GM23338 (cell line): ENCODE measurements at regions not wholly inside any gene's neighbourhood (a gene's known extent, or its start where the extent isn't known, plus 50 kb on each side); places are given as distances from the start of the nearest gene placed in this dataset.

ENCODE experiments used
- CREB1 ChIP-seq: fragments of 250-450 bp; sonication (Bioruptor Pico); IDR thresholded peaks from 2 replicates; pipeline ENCODE4 v1.5.0; 2020; ENCODE audit warnings: low read depth, mild to moderate bottlenecking, moderate library complexity
- CTCF ChIP-seq, 2 experiments: fragments of 200-600 bp in 1 of 2; sonication (generic) in 1 of 2; conservative IDR thresholded peaks; 2 replicates each; pipeline versions ENCODE4 v1.5.1 to v1.6.1; 2016 to 2017; ENCODE audit warnings: antibody characterized with exemption in 2 of 2, low read depth in 2 of 2, mild to moderate bottlenecking in 2 of 2, moderate library complexity in 1 of 2
- ETS1 ChIP-seq: IDR thresholded peaks from 2 replicates; pipeline ENCODE4 v1.6.1; 2016; ENCODE audit warnings: antibody characterized with exemption
- EZH2 ChIP-seq: fragments of 200-600 bp; sonication (generic); IDR thresholded peaks from one replicate; pipeline ENCODE4 v1.8.0; 2017; ENCODE audit warnings: antibody characterized with exemption, mild to moderate bottlenecking, low read depth; ENCODE audit not compliant: unreplicated experiment
- EZH2phosphoT487 ChIP-seq: fragments of 200-600 bp; sonication (generic); IDR thresholded peaks from one replicate; pipeline ENCODE4 v1.8.1; 2018; ENCODE audit warnings: antibody characterized with exemption; ENCODE audit not compliant: unreplicated experiment
- JUNB ChIP-seq: IDR thresholded peaks from one replicate; pipeline ENCODE4 v1.6.1; 2016; ENCODE audit warnings: antibody characterized with exemption; ENCODE audit not compliant: unreplicated experiment
- NANOG ChIP-seq: IDR thresholded peaks from 2 replicates; pipeline ENCODE4 v1.6.1; 2016; ENCODE audit warnings: antibody characterized with exemption, borderline replicate concordance
- POLR2AphosphoS5 ChIP-seq: IDR thresholded peaks from 2 replicates; pipeline ENCODE4 v1.6.1; 2016; ENCODE audit warnings: antibody characterized with exemption, low read depth
- REST ChIP-seq: IDR thresholded peaks from one replicate; pipeline ENCODE4 v1.6.1; 2018; ENCODE audit warnings: antibody characterized with exemption; ENCODE audit not compliant: unreplicated experiment
- STAT1 ChIP-seq: IDR thresholded peaks from one replicate; pipeline ENCODE4 v1.6.1; 2016; ENCODE audit warnings: antibody characterized with exemption; ENCODE audit not compliant: unreplicated experiment
- ZNF114 ChIP-seq: fragments of 250-450 bp; sonication (Bioruptor Pico); IDR thresholded peaks from 2 replicates; pipeline ENCODE4 v1.5.0; 2020; ENCODE audit warnings: mild to moderate bottlenecking, moderate library complexity
- ZNF331 ChIP-seq: fragments of 250-450 bp; sonication (Bioruptor Pico); IDR thresholded peaks from 2 replicates; pipeline ENCODE4 v1.5.0; 2020; ENCODE audit warnings: low read depth, mild to moderate bottlenecking, moderate library complexity
- ZNF462 ChIP-seq: fragments of 250-450 bp; sonication (Bioruptor Pico); IDR thresholded peaks from 2 replicates; pipeline ENCODE4 v1.5.0; 2020; ENCODE audit warnings: mild to moderate bottlenecking, moderate library complexity

GRCh38 chr3:191707817-191708216 is 246.9 kb downstream of the PYDC2 start:
- TF ChIP-seq REST (no peak), CTCF (conservative IDR thresholded peaks at IDR 0.05; ENCODE audit: low read depth in 2 of 2) (no peak), POLR2AphosphoS5 (no peak), EZH2 (no peak), ZNF331 (CRISPR knock-in tag) (no peak), NANOG (no peak), EZH2phosphoT487 (no peak), STAT1 (no peak), ETS1 (no peak), CREB1 (CRISPR knock-in tag) (no peak), JUNB (no peak), ZNF462 (CRISPR knock-in tag) (no peak), ZNF114 (CRISPR knock-in tag) (no peak)
